ENCODE measurements at regions not wholly inside any gene's neighbourhood (a gene's known extent, or its start where the extent isn't known, plus 50 kb on each side); places are given as distances from the start of the nearest gene placed in this dataset.

- FAIRE-seq (no peak), DNase-seq (ENCODE audit: insufficient read length, low spot score) (no peak)
- TF ChIP-seq POLR2A (IDR thresholded peaks at IDR 0.05; ENCODE audit: low read depth, low read length), result no peak
Measured at GRCh38 chr2:65878011-65878340, 445.6 kb upstream of the SPRED2 start.

- no peak for FAIRE-seq
- no peak for DNase-seq (ENCODE audit: insufficient read length, low spot score)
- TF ChIP-seq POLR2A (IDR thresholded peaks at IDR 0.05; ENCODE audit: low read depth, low read length), result no peak
Measured at GRCh38 chr2:65877331-65878010, 445.1 kb upstream of the SPRED2 start.

GRCh38 chr2:65876114-65876513 lies 443.7 kb upstream of the SPRED2 start:
- FAIRE-seq (no peak), DNase-seq (ENCODE audit: insufficient read length, low spot score) (no peak)

DNA sequence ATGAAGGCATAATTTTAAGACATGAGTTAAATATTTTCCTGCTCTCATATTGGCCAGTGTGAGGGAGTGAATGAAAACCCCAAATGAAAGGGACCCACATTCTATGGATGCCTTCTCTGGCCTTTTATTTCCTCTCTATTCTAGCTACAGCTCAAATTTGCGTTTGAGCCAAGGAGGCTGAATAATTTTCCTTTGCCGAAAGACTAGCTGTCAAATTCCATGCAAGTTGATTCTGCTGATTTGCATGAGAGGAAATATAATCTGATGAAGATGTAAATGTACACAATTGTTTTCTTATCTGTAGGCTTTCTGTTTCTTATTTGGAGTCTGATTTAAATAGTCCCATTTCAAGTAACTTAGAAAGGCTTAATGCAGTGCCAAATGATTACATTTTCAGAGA lies 438.4 kb upstream of the SPRED2 start:
- FAIRE-seq (no peak), DNase-seq (ENCODE audit: insufficient read length, low spot score) (no peak)
- TF ChIP-seq POLR2A (IDR thresholded peaks at IDR 0.05; ENCODE audit: low read depth, low read length), result no peak

More at GRCh38 chr2:65876114-65876513, 443.7 kb upstream of the SPRED2 start:
- no peak for TF ChIP-seq POLR2A (IDR thresholded peaks at IDR 0.05; ENCODE audit: low read depth, low read length)

GRCh38 chr2:65869296-65869695 lies 436.9 kb upstream of the SPRED2 start:
- TF ChIP-seq POLR2A (IDR thresholded peaks at IDR 0.05; ENCODE audit: low read depth, low read length), result no peak
- DNase-seq (ENCODE audit: insufficient read length, low spot score) (no peak), FAIRE-seq (no peak)

DNA sequence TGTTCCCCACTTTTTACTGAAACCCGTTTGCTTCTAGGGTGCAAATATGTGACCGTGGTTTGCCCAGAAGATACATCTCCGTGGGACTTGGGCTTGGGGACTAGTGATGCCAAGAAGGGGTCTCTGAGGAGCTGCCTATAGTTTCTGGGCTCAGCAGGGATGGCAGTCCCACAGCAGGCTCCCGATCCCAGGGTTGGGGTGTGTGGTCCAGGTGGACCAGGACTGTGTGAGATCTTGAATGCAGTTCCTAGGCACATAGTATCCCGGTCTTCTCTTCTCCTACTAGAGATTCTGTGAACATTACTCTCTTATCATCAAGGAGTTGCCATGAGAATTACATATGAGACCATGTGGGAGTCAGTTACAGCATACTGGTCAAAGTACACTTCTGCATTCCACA lies 435.8 kb upstream of the SPRED2 start:
- no peak for TF ChIP-seq POLR2A (IDR thresholded peaks at IDR 0.05; ENCODE audit: low read depth, low read length)
- DNase-seq (ENCODE audit: insufficient read length, low spot score) (no peak), FAIRE-seq (no peak)

GRCh38 chr2:65867446-65867845 lies 435.0 kb upstream of the SPRED2 start:
- no peak for TF ChIP-seq POLR2A (IDR thresholded peaks at IDR 0.05; ENCODE audit: low read depth, low read length)
- FAIRE-seq (no peak), DNase-seq (ENCODE audit: insufficient read length, low spot score) (no peak)

DNA sequence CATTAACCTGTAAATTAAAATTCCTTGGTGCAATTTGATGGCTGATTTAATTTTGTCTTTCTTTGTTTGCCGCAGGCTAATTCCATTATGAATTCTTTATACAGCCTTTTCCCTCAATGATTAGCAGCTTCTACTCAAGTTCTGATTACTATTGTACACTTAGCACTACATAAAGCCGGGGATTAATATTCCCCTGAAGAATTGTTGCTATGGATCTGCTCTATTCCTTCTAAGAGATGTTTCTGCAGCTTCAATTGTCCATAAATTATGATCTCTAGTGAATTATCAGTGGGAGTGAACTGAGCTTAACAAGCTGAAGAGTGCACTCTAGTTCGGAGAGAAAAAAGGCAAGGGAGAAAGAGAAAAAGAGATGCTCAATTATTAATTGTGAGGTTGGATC lies 433.7 kb upstream of the SPRED2 start:
- FAIRE-seq, result no peak
- no peak for DNase-seq (ENCODE audit: insufficient read length, low spot score)
- TF ChIP-seq POLR2A (IDR thresholded peaks at IDR 0.05; ENCODE audit: low read depth, low read length), result no peak

- no peak for FAIRE-seq
- TF ChIP-seq POLR2A (IDR thresholded peaks at IDR 0.05; ENCODE audit: low read depth, low read length), result no peak
Measured at GRCh38 chr2:65864619-65865018, 432.2 kb upstream of the SPRED2 start.

GRCh38 chr2:65863713-65864112 lies 431.3 kb upstream of the SPRED2 start:
- FAIRE-seq (no peak), DNase-seq (ENCODE audit: insufficient read length, low spot score) (no peak)

More at GRCh38 chr2:65864619-65865018, 432.2 kb upstream of the SPRED2 start:
- no peak for DNase-seq (ENCODE audit: insufficient read length, low spot score)

DNA sequence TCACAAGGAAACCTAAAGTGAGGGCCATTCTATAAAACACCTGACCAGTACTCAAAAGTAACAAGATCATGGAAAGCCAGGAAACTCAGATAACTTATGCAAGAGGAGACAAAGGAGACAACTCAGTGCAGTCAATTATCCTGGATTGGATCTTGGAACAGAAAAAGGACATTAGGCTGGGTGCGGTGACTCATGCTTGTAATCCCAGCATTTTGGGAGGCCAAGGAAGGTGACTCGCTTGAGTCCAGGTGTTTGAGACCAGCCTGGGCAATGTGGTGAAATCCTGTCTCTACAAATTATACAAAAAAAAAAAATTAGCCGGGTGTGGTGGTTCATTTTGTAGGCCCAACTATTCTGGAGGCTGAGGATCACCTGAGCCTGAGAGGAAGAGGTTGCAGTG lies 424.5 kb upstream of the SPRED2 start:
- no peak for TF ChIP-seq POLR2A (IDR thresholded peaks at IDR 0.05; ENCODE audit: low read depth, low read length)
- FAIRE-seq, result no peak

More at GRCh38 chr2:65863713-65864112, 431.3 kb upstream of the SPRED2 start:
- no peak for TF ChIP-seq POLR2A (IDR thresholded peaks at IDR 0.05; ENCODE audit: low read depth, low read length)

DNA sequence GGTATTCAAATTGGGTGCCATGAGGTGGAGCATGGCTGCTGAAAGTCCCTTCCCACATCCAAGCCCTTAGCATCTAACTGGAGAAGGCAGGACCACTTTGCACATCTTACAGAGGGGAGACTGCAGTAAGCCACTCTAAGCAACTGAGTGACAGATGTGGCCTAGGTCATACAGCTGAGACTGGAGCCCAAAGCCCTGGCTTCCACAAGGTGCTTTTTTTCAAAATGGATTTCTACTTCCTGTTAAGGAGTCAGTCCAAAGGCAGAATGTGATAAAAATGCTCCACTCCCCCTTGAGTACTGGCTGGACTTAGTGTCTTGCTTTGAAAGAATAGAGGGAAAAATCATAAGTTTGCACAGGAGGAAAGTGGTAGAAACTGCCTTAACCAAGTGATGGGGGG lies 424.0 kb upstream of the SPRED2 start:
- no peak for TF ChIP-seq POLR2A (IDR thresholded peaks at IDR 0.05; ENCODE audit: low read depth, low read length)
- no peak for DNase-seq (ENCODE audit: insufficient read length, low spot score)
- no peak for FAIRE-seq

More for the DNA sequence above, 424.5 kb upstream of the SPRED2 start:
- DNase-seq (ENCODE audit: insufficient read length, low spot score), result no peak

- FAIRE-seq, result no peak
Measured at GRCh38 chr2:65850695-65851094, 418.3 kb upstream of the SPRED2 start.

DNA sequence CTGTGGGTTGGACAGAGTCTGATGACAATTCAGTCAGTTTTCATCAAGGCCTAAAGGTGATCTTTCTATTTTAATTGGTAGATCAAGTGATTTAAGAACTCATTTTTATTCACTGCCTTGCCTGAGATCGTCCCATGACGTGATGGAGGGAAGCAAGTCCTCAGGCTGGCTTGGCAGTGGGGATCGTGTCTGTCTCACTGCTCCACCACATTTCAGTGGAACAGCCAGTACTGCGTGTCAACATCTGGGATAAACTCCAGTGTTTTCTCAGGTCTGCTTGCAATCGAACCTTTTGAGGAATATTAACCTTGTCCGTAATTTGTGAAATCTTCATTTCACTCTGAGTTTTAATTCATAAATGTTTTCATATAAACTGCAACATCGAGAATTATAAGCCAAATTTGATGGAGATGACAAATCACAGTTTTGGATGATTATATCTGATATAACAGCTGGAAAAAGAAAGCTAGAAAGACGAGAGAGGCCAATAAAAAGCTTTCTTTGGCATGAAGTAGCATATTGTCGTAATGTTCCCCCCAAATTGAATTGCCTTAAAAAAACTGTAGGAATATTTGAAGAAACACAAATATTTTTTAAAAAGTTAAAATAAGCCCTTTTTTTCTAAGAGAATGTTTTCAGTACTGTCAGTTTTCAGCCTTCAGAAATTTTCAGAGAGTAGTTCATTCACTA lies 414.7 kb upstream of the SPRED2 start:
- no peak for DNase-seq (ENCODE audit: insufficient read length, low spot score)
- FAIRE-seq, result no peak

More at GRCh38 chr2:65850695-65851094, 418.3 kb upstream of the SPRED2 start:
- no peak for TF ChIP-seq POLR2A (IDR thresholded peaks at IDR 0.05; ENCODE audit: low read depth, low read length)
- no peak for DNase-seq (ENCODE audit: insufficient read length, low spot score)

More for the DNA sequence above, 414.7 kb upstream of the SPRED2 start:
- no peak for TF ChIP-seq POLR2A (IDR thresholded peaks at IDR 0.05; ENCODE audit: low read depth, low read length)
